ENCODE measurements at regions not wholly inside any gene's neighbourhood (a gene's known extent, or its start where the extent isn't known, plus 50 kb on each side); places are given as distances from the start of the nearest gene placed in this dataset.

DNA sequence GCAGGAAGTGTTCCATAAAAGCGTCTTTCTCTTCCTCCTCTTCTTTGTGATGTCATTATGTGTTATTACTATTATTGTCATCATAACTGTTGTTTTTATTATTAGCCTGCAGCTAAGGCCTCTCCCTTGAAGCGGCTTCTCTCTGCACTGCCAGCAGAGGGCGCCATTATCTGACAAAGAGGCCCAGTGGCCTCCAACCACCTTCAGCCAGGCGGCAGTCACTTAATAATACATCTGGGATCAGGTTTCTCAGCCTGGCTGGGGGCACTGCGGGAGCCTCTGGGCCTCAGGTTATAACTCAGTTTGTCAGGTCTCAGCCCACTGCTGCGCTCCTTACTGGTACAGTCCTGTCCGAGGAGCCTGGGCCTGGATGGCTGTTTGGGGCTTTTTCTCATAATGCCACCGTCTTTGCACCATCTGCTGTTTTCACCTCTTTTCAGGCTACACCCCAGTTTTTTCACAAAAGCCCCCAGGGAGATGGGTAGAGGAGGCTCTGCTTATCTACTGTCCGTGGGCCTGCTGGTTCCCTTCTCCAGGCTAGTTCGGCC lies 281.9 kb downstream of the NSG2 start:
- TF ChIP-seq, protein P1, sequence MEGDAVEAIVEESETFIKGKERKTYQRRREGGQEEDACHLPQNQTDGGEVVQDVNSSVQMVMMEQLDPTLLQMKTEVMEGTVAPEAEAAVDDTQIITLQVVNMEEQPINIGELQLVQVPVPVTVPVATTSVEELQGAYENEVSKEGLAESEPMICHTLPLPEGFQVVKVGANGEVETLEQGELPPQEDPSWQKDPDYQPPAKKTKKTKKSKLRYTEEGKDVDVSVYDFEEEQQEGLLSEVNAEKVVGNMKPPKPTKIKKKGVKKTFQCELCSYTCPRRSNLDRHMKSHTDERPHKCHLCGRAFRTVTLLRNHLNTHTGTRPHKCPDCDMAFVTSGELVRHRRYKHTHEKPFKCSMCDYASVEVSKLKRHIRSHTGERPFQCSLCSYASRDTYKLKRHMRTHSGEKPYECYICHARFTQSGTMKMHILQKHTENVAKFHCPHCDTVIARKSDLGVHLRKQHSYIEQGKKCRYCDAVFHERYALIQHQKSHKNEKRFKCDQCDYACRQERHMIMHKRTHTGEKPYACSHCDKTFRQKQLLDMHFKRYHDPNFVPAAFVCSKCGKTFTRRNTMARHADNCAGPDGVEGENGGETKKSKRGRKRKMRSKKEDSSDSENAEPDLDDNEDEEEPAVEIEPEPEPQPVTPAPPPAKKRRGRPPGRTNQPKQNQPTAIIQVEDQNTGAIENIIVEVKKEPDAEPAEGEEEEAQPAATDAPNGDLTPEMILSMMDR (IDR thresholded peaks at IDR 0.05; ENCODE audit: insufficient read depth, low read length): peak; percentile 83
- no peak for TF ChIP-seq SPI1 (IDR thresholded peaks at IDR 0.05; ENCODE audit: borderline replicate concordance, low read depth)
